Stomach (tissue), 8 donors: ENCODE measurements at regions not wholly inside any gene's neighbourhood (a gene's known extent, or its start where the extent isn't known, plus 50 kb on each side); places are given as distances from the start of the nearest gene placed in this dataset.

Experiments
- DNase-seq, 2 donors: peaks; one replicate each; pipeline versions ENCODE4 v3.0.0 to v3.0.0-alpha.2; 2013 to 2019
- H3K27ac ChIP-seq, 5 donors: fragments of 200-600 bp in 4 of 5; sonication (generic) in 4 of 5; one replicate each; pipeline ENCODE4 v1.5.1; 2013 to 2019; ENCODE audit warnings: mild to moderate bottlenecking in 1 of 5, moderate library complexity in 1 of 5
- H3K27me3 ChIP-seq, 3 donors: fragments of 200-600 bp; sonication (generic); one replicate each; pipeline ENCODE4 v1.5.1; 2017 to 2019; ENCODE audit warnings: mixed run types in 1 of 3
- H3K36me3 ChIP-seq, 4 donors: fragments of 200-600 bp; sonication (generic); 1 replicate in 3 of 4; 2 replicates in 1 of 4; pipeline ENCODE4 v1.5.1; 2016 to 2019
- H3K4me1 ChIP-seq, 4 donors: fragments of 200-600 bp; sonication (generic); one replicate each; pipeline ENCODE4 v1.5.1; 2016 to 2019
- H3K4me3 ChIP-seq, 4 donors: fragments of 200-600 bp; sonication (generic) in 3 of 4; one replicate each; pipeline ENCODE4 v1.5.1; 2016 to 2019; ENCODE audit warnings: mild to moderate bottlenecking in 1 of 4
- H3K9me3 ChIP-seq, 4 donors: fragments of 200-600 bp; sonication (generic); one replicate each; pipeline ENCODE4 v1.5.1; 2016 to 2019
- EP300 ChIP-seq: sonication (generic); formaldehyde crosslinking; IDR thresholded peaks from one replicate; pipeline ENCODE4 v1.6.1; 2017; ENCODE audit warnings: antibody characterized with exemption
- POLR2A ChIP-seq, 4 donors: fragments of 450-650 bp; IDR thresholded peaks; one replicate each; pipeline ENCODE4 v1.6.1; 2016; ENCODE audit warnings: antibody characterized with exemption in 4 of 4, control low read depth in 2 of 4, mild to moderate bottlenecking in 1 of 4, moderate library complexity in 1 of 4
- POLR2AphosphoS5 ChIP-seq, 3 donors: sonication (generic); formaldehyde crosslinking; IDR thresholded peaks; one replicate each; pipeline ENCODE4 v1.6.1; 2016; ENCODE audit warnings: antibody characterized with exemption in 3 of 3
- WGBS, 5 donors: extraction: QIAGEN DNeasy Blood & Tissue Kit in 3 of 5; methylation state at CpG; one replicate each; pipeline versions ENCODE4 v1.1.5 to v1.1.7; 2013 to 2018; 5-methylcytosine and 5-hydroxymethylcytosine counted together
- intact Hi-C: fragments of 100-400 bp; cut with DNase I; formaldehyde crosslinking; loops from one replicate; pipeline ENCODE4 v1.15.1; 2023; ENCODE audit warnings: low total_unique reads
- TF ChIP-seq, protein P1 (sequence below), 7 experiments: fragments of 450-650 bp in 4 of 7; fragments of 200-600 bp in 3 of 7; sonication (generic) in 3 of 7; IDR thresholded peaks; one replicate each; pipeline ENCODE4 v1.5.1; 2016 to 2019; ENCODE audit warnings: antibody characterized with exemption in 7 of 7, control low read depth in 2 of 7, mild to moderate bottlenecking in 1 of 7
- donor health status: healthy with polysubstance abuse.
- donor health status: Bipolar disorder and iron deficiency.
- donor health status: healthy.

DNA sequence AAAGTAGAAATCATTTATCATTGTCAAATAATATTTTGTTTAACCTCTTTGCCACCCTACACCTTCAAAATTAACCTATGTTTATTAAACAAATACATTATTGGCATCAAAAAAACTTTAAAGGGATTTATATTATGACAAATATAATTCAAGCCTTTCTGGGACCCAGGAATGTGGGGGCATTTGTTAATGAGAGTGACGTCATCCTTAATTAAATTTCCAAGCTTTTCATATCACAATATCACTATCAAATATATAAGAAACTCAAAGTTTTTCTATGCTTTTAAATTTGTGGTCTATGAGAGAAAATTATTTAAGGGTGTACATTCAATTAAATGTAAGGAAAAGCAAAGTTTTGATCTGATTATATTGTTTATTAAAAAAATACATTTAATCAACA is 307.4 kb upstream of the POU3F3 start:
- Histone ChIP-seq H3K27ac (no peak overlapping the region), H3K27me3 (no peaks in the 10 kb centered on the region), H3K4me3 (no peak overlapping the region), H3K36me3 (no peaks in the 10 kb centered on the region), H3K9me3 (no peaks in the 10 kb centered on the region), H3K4me1 (no peaks in the 10 kb centered on the region)
- intact Hi-C loops: no loop called here
- DNase-seq: no peak
- TF ChIP-seq POLR2A (IDR thresholded peaks at IDR 0.05) (no peak), EP300 (no peak), POLR2AphosphoS5 (IDR thresholded peaks at IDR 0.05) (no peak)
- TF ChIP-seq, protein P1, sequence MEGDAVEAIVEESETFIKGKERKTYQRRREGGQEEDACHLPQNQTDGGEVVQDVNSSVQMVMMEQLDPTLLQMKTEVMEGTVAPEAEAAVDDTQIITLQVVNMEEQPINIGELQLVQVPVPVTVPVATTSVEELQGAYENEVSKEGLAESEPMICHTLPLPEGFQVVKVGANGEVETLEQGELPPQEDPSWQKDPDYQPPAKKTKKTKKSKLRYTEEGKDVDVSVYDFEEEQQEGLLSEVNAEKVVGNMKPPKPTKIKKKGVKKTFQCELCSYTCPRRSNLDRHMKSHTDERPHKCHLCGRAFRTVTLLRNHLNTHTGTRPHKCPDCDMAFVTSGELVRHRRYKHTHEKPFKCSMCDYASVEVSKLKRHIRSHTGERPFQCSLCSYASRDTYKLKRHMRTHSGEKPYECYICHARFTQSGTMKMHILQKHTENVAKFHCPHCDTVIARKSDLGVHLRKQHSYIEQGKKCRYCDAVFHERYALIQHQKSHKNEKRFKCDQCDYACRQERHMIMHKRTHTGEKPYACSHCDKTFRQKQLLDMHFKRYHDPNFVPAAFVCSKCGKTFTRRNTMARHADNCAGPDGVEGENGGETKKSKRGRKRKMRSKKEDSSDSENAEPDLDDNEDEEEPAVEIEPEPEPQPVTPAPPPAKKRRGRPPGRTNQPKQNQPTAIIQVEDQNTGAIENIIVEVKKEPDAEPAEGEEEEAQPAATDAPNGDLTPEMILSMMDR (IDR thresholded peaks at IDR 0.05): no peak
- WGBS, 5 donors: 66 to 89% (median 80%) methylated on average over 1 of the region's 1 CpG

DNA sequence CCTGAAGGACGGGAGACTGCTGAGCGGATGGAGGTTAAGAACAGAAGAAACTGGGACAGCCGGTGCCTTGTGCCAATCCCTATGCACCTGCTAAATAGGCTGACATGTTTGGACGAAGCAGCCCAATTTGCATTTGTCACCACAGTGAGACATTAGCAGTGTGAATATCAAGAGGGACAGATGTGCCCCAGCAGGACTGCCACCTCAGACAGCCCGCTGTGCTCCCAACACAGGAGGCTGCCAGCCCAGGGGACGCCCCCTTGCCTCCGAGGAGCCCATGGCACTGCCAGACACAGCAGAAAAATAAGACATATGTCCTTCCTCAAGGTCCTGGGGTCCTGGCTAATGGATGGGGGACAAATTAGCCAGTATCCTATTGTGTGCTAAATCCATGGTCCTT is 306.7 kb upstream of the POU3F3 start:
- 82 to 93% (median 87%) methylated on average over 5 to 7 of the region's 7 CpGs for WGBS, 5 donors
- H3K27me3 ChIP-seq: no peaks in the 10 kb centered on the region
- H3K9me3 ChIP-seq: no peaks in the 10 kb centered on the region
- intact Hi-C loops: no loop called here
- H3K4me1 ChIP-seq: no peaks in the 10 kb centered on the region
- no peak overlapping the region for H3K27ac ChIP-seq
- no peak for DNase-seq
- TF ChIP-seq POLR2AphosphoS5 (IDR thresholded peaks at IDR 0.05): no peak
- TF ChIP-seq POLR2A (IDR thresholded peaks at IDR 0.05): no peak
- no peak for TF ChIP-seq EP300
- TF ChIP-seq, protein P1 (IDR thresholded peaks at IDR 0.05): no peak
- no peaks in the 10 kb centered on the region for H3K36me3 ChIP-seq
- H3K4me3 ChIP-seq: no peak overlapping the region

DNA sequence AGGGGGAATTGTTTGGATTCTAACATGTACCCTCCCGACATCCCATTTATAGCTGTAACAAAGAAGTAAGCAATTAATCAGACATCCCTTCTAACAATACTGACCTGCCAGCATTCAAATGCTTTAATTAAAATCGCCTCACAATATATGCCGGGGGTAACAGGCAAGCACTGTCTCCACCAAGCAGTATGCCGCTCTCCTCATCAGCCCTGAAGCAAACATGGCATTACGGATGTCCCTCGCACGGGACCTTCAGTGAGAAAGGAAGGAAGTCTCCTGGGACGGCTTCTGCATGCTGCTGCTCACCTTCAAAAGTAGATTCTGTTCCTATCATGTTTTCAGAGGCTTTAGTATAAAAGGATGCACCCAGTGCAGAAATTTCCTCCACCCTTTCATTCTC is 292.7 kb upstream of the POU3F3 start:
- no peak for TF ChIP-seq EP300
- no peak for TF ChIP-seq POLR2AphosphoS5 (IDR thresholded peaks at IDR 0.05)
- TF ChIP-seq, protein P1 (IDR thresholded peaks at IDR 0.05): no peak
- no peak for TF ChIP-seq POLR2A (IDR thresholded peaks at IDR 0.05)
- H3K27me3 ChIP-seq: no peaks in the 10 kb centered on the region
- no peaks in the 10 kb centered on the region for H3K36me3 ChIP-seq
- no peaks in the 10 kb centered on the region for H3K9me3 ChIP-seq
- intact Hi-C loops: no loop called here
- H3K4me1 ChIP-seq: no peaks in the 10 kb centered on the region
- WGBS, 5 donors: 64 to 78% (median 74%) methylated on average over 8 of the region's 8 CpGs
- H3K27ac ChIP-seq: no peak overlapping the region
- no peak overlapping the region for H3K4me3 ChIP-seq
- DNase-seq: no peak

DNA sequence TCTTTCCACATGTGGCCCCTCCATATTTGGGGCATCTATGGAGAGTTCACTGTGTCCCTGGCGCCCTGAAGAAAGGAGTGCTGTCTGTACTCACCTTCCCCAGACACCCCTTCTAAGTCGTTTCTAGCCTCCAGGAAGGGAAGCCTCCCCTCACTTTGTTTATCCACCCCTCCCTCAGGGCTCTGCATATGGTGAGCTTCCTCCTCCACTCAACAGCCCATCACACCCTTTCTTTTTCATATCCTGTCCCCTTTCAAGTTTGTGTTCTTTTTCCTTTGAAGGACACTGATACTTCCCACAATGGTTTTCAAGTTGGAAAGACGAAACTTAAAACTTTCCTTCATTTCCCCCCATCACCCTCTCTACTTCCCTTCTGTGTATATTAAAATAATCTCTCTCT is 291.4 kb upstream of the POU3F3 start:
- H3K27me3 ChIP-seq: no peaks in the 10 kb centered on the region
- TF ChIP-seq POLR2A (IDR thresholded peaks at IDR 0.05): no peak
- TF ChIP-seq, protein P1 (IDR thresholded peaks at IDR 0.05): no peak
- TF ChIP-seq EP300: no peak
- no peak for TF ChIP-seq POLR2AphosphoS5 (IDR thresholded peaks at IDR 0.05)
- no peak overlapping the region for H3K27ac ChIP-seq
- intact Hi-C loops: no loop called here
- H3K4me1 ChIP-seq: no peaks in the 10 kb centered on the region
- no peaks in the 10 kb centered on the region for H3K36me3 ChIP-seq
- H3K4me3 ChIP-seq: no peak overlapping the region
- no peaks in the 10 kb centered on the region for H3K9me3 ChIP-seq
- WGBS, 5 donors: 44 to 57% (median 53%) methylated on average over 3 of the region's 3 CpGs
- DNase-seq: no peak
